HEK293 (cell line): ENCODE measurements at regions not wholly inside any gene's neighbourhood (a gene's known extent, or its start where the extent isn't known, plus 50 kb on each side); places are given as distances from the start of the nearest gene placed in this dataset.

Source experiments
- CTCF ChIP-seq: fragments of 450-650 bp; formaldehyde crosslinking; IDR thresholded peaks from 2 replicates; pipeline ENCODE4 v1.5.1; 2016; ENCODE audit warnings: missing biosample characterization, missing genetic modification characterization
- GLI4 ChIP-seq: fragments of 450-650 bp; formaldehyde crosslinking; IDR thresholded peaks from 2 replicates; pipeline ENCODE4 v1.5.1; 2016; ENCODE audit warnings: missing biosample characterization, missing genetic modification characterization
- MEIS1 ChIP-seq: sonication (generic); formaldehyde crosslinking; IDR thresholded peaks from 2 replicates; pipeline ENCODE4 v1.8.1; 2022; ENCODE audit warnings: missing genetic modification reagents, mild to moderate bottlenecking, borderline replicate concordance
- PRDM4 ChIP-seq: fragments of 450-650 bp; formaldehyde crosslinking; IDR thresholded peaks from 2 replicates; pipeline ENCODE4 v1.5.1; 2017; ENCODE audit warnings: missing biosample characterization, missing genetic modification characterization
- SP2 ChIP-seq: fragments of 450-650 bp; formaldehyde crosslinking; IDR thresholded peaks from 2 replicates; pipeline ENCODE4 v1.5.1; 2016; ENCODE audit warnings: missing biosample characterization, missing genetic modification characterization
- TCF7L2 ChIP-seq: IDR thresholded peaks from 2 replicates; pipeline ENCODE4 v1.6.1; 2011; ENCODE audit warnings: low read depth, mild to moderate bottlenecking, inconsistent platforms, low read length, moderate library complexity, borderline replicate concordance
- TRIM28 ChIP-seq: IDR thresholded peaks from 2 replicates; pipeline ENCODE4 v1.6.1; 2011; ENCODE audit warnings: low read length, control low read depth, borderline replicate concordance
- ZBTB7A ChIP-seq: fragments of 450-650 bp; formaldehyde crosslinking; IDR thresholded peaks from 2 replicates; pipeline ENCODE4 v1.5.1; 2016; ENCODE audit warnings: low read depth, missing biosample characterization, missing genetic modification characterization
- ZBTB8A ChIP-seq: fragments of 450-650 bp; formaldehyde crosslinking; IDR thresholded peaks from 2 replicates; pipeline ENCODE4 v1.5.1; 2016; ENCODE audit warnings: missing biosample characterization, missing genetic modification characterization
- ZNF132 ChIP-seq: fragments of 450-650 bp; formaldehyde crosslinking; IDR thresholded peaks from 2 replicates; pipeline ENCODE4 v1.5.1; 2017; ENCODE audit warnings: missing biosample characterization, missing genetic modification characterization, borderline replicate concordance
- ZNF140 ChIP-seq: fragments of 450-650 bp; formaldehyde crosslinking; IDR thresholded peaks from 2 replicates; pipeline ENCODE4 v1.5.1; 2016; ENCODE audit warnings: missing biosample characterization, missing genetic modification characterization
- ZNF398 ChIP-seq: fragments of 450-650 bp; formaldehyde crosslinking; IDR thresholded peaks from 2 replicates; pipeline ENCODE4 v1.5.1; 2017; ENCODE audit warnings: missing biosample characterization, missing genetic modification characterization
- ZNF423 ChIP-seq: fragments of 450-650 bp; formaldehyde crosslinking; IDR thresholded peaks from 2 replicates; pipeline ENCODE4 v1.5.1; 2016; ENCODE audit warnings: missing biosample characterization, missing genetic modification characterization
- ZNF433 ChIP-seq: fragments of 450-650 bp; formaldehyde crosslinking; IDR thresholded peaks from 2 replicates; pipeline ENCODE4 v1.5.1; 2016; ENCODE audit warnings: missing biosample characterization, missing genetic modification characterization, low read depth

- no peak for TF ChIP-seq GLI4 (tag by site-specific recombination)
- no peak for TF ChIP-seq CTCF (tag by site-specific recombination)
- no peak for TF ChIP-seq MEIS1 (CRISPR knock-in tag)
- no peak for TF ChIP-seq TCF7L2
- TF ChIP-seq ZNF132 (tag by site-specific recombination) = no peak
- TF ChIP-seq SP2 (tag by site-specific recombination) = no peak
- no peak for TF ChIP-seq ZNF140 (tag by site-specific recombination)
- TF ChIP-seq PRDM4 (tag by site-specific recombination) = no peak
- no peak for TF ChIP-seq ZNF398
- TF ChIP-seq ZBTB8A (tag by site-specific recombination) = no peak
- no peak for TF ChIP-seq ZBTB7A (tag by site-specific recombination)
- TF ChIP-seq TRIM28 = no peak
- no peak for TF ChIP-seq ZNF433 (tag by site-specific recombination)
- TF ChIP-seq ZNF423 (tag by site-specific recombination) = no peak
Measured at GRCh38 chr21:18468790-18469189, 65.2 kb upstream of the TMPRSS15 start.
